GM23338 (cell line): ENCODE measurements at regions not wholly inside any gene's neighbourhood (a gene's known extent, or its start where the extent isn't known, plus 50 kb on each side); places are given as distances from the start of the nearest gene placed in this dataset.

Experiments
- ATAC-seq: fragments of 200-7000 bp; cut with Tn5 transposase; 3 replicates; pipeline ENCODE4 v1.9.1; 2020
- DNase-seq: peaks from one replicate; pipeline ENCODE4 v3.0.0-alpha.2; 2015; ENCODE audit warnings: low spot score
- H2AFZ ChIP-seq: fragments of 200-600 bp; sonication (generic); 2 replicates; pipeline ENCODE4 v1.8.0; 2016; ENCODE audit warnings: antibody characterized with exemption, mild to moderate bottlenecking, moderate library complexity
- H3F3A ChIP-seq: fragments of 200-600 bp; sonication (generic); replicated peaks from 2 replicates; pipeline ENCODE4 v1.8.0; 2017; ENCODE audit warnings: antibody characterized with exemption, mixed run types, low read depth
- H3K27ac ChIP-seq: fragments of 200-600 bp; sonication (generic); 2 replicates; pipeline ENCODE4 v1.6.1; 2016; ENCODE audit warnings: low read depth
- H3K27me3 ChIP-seq: fragments of 200-600 bp; sonication (generic); 2 replicates; pipeline ENCODE4 v1.8.0; 2016; ENCODE audit warnings: mild to moderate bottlenecking, mixed run types, moderate library complexity; ENCODE audit not compliant: insufficient read depth
- H3K36me3 ChIP-seq: fragments of 200-600 bp; sonication (generic); 2 replicates; pipeline ENCODE4 v1.8.0; 2016; ENCODE audit warnings: mild to moderate bottlenecking; ENCODE audit not compliant: insufficient read depth
- H3K4me1 ChIP-seq: fragments of 200-600 bp; sonication (generic); 2 replicates; pipeline ENCODE4 v1.8.0; 2016; ENCODE audit warnings: mild to moderate bottlenecking, moderate library complexity; ENCODE audit not compliant: insufficient read depth
- H3K4me2 ChIP-seq: fragments of 200-600 bp; sonication (generic); 2 replicates; pipeline ENCODE4 v1.7.1; 2017; ENCODE audit warnings: mixed run types
- H3K4me3 ChIP-seq: fragments of 200-600 bp; sonication (generic); 2 replicates; pipeline ENCODE4 v1.6.1; 2016; ENCODE audit warnings: mixed run types
- H3K79me2 ChIP-seq: fragments of 200-600 bp; sonication (generic); replicated peaks from 2 replicates; pipeline ENCODE4 v1.8.0; 2017; ENCODE audit warnings: mild to moderate bottlenecking; ENCODE audit not compliant: insufficient read depth
- H3K9me2 ChIP-seq: fragments of 200-600 bp; sonication (generic); 2 replicates; pipeline ENCODE4 v1.8.0; 2017; ENCODE audit not compliant: insufficient read depth
- H4K20me1 ChIP-seq: fragments of 200-600 bp; sonication (generic); replicated peaks from 2 replicates; pipeline ENCODE4 v1.8.0; 2017; ENCODE audit warnings: mild to moderate bottlenecking; ENCODE audit not compliant: insufficient read depth
- H3K27ac Mint-ChIP-seq: 2 replicates; pipeline ENCODE4 v1.8.0; 2020; ENCODE audit warnings: inconsistent platforms, mild to moderate bottlenecking, moderate library complexity, mixed read lengths
- H3K27me3 Mint-ChIP-seq: 3 replicates; pipeline ENCODE4 v1.8.0; 2022; ENCODE audit warnings: low read depth, mild to moderate bottlenecking, moderate library complexity, mixed read lengths, inconsistent platforms; ENCODE audit not compliant: insufficient read depth, poor library complexity
- H3K36me3 Mint-ChIP-seq: 3 replicates; pipeline ENCODE4 v1.8.0; 2021; ENCODE audit warnings: low read depth, mild to moderate bottlenecking, inconsistent platforms, moderate library complexity, mixed read lengths
- H3K4me1 Mint-ChIP-seq: 3 replicates; pipeline ENCODE4 v1.8.0; 2020; ENCODE audit warnings: mild to moderate bottlenecking, inconsistent platforms, mixed read lengths
- H3K4me3 Mint-ChIP-seq: 3 replicates; pipeline ENCODE4 v1.8.0; 2021; ENCODE audit warnings: moderate library complexity, mild to moderate bottlenecking, inconsistent platforms, mixed read lengths
- H3K9me3 Mint-ChIP-seq: 3 replicates; pipeline ENCODE4 v1.8.0; 2020; ENCODE audit warnings: moderate library complexity, mild to moderate bottlenecking, inconsistent platforms, mixed read lengths
- EZH2 ChIP-seq: fragments of 200-600 bp; sonication (generic); IDR thresholded peaks from one replicate; pipeline ENCODE4 v1.8.0; 2017; ENCODE audit warnings: antibody characterized with exemption, mild to moderate bottlenecking, low read depth; ENCODE audit not compliant: unreplicated experiment
- JUNB ChIP-seq: IDR thresholded peaks from one replicate; pipeline ENCODE4 v1.6.1; 2016; ENCODE audit warnings: antibody characterized with exemption; ENCODE audit not compliant: unreplicated experiment
- ZNF114 ChIP-seq: fragments of 250-450 bp; sonication (Bioruptor Pico); IDR thresholded peaks from 2 replicates; pipeline ENCODE4 v1.5.0; 2020; ENCODE audit warnings: mild to moderate bottlenecking, moderate library complexity
- TF ChIP-seq, protein P1 (sequence below): IDR thresholded peaks from one replicate; pipeline ENCODE4 v1.6.1; 2018; ENCODE audit warnings: antibody characterized with exemption; ENCODE audit not compliant: unreplicated experiment
- TF ChIP-seq, protein P2 (sequence below): fragments of 250-450 bp; sonication (Bioruptor Pico); IDR thresholded peaks from 2 replicates; pipeline ENCODE4 v1.5.0; 2020; ENCODE audit warnings: mild to moderate bottlenecking, moderate library complexity
- TF ChIP-seq, protein P3 (sequence below): IDR thresholded peaks from 2 replicates; pipeline ENCODE4 v1.6.1; 2016; ENCODE audit warnings: antibody characterized with exemption

DNA sequence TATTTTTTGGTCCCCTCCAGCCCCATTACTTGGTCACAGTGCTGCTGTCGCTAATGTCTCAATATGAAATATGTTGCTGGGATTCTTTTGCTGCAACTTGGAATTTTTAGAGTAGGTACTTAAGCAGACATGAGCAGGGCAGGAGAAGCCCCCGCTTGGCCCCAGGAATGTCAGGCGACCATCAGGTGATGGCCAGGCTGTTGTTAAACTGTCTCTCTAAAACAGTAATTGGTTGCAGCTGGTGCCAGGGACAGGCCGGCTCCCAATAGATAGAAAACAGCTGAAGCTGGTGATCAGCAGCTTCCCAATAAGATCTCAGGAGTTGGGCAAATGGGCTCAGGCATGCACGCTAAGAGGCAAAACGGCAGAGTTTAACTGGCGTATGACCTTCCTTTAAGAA lies 329.9 kb upstream of the TBL1XR1 start:
- ATAC-seq (no peak), DNase-seq (no peak)
- no peaks in the 10 kb centered on the region for H3K79me2 ChIP-seq
- Mint-ChIP-seq H3K27me3 (no peaks in the 10 kb centered on the region), H3K9me3 (no peaks in the 10 kb centered on the region; the same call in 2 of the 3 replicates), H3K27ac (no peak overlapping the region), H3K4me3 (no peak overlapping the region), H3K4me1 (peaks cover 1% of the 10 kb centered on the region; the same call in 1 of the 3 replicates), H3K36me3 (no peaks in the 10 kb centered on the region)
- H2AFZ ChIP-seq: no peak overlapping the region; the same call in none of the 2 replicates
- no peak overlapping the region for H3K4me3 ChIP-seq
- no peak overlapping the region for H3K27ac ChIP-seq
- TF ChIP-seq, protein P1, sequence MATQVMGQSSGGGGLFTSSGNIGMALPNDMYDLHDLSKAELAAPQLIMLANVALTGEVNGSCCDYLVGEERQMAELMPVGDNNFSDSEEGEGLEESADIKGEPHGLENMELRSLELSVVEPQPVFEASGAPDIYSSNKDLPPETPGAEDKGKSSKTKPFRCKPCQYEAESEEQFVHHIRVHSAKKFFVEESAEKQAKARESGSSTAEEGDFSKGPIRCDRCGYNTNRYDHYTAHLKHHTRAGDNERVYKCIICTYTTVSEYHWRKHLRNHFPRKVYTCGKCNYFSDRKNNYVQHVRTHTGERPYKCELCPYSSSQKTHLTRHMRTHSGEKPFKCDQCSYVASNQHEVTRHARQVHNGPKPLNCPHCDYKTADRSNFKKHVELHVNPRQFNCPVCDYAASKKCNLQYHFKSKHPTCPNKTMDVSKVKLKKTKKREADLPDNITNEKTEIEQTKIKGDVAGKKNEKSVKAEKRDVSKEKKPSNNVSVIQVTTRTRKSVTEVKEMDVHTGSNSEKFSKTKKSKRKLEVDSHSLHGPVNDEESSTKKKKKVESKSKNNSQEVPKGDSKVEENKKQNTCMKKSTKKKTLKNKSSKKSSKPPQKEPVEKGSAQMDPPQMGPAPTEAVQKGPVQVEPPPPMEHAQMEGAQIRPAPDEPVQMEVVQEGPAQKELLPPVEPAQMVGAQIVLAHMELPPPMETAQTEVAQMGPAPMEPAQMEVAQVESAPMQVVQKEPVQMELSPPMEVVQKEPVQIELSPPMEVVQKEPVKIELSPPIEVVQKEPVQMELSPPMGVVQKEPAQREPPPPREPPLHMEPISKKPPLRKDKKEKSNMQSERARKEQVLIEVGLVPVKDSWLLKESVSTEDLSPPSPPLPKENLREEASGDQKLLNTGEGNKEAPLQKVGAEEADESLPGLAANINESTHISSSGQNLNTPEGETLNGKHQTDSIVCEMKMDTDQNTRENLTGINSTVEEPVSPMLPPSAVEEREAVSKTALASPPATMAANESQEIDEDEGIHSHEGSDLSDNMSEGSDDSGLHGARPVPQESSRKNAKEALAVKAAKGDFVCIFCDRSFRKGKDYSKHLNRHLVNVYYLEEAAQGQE: no peak
- TF ChIP-seq EZH2: no peak
- TF ChIP-seq, protein P2, sequence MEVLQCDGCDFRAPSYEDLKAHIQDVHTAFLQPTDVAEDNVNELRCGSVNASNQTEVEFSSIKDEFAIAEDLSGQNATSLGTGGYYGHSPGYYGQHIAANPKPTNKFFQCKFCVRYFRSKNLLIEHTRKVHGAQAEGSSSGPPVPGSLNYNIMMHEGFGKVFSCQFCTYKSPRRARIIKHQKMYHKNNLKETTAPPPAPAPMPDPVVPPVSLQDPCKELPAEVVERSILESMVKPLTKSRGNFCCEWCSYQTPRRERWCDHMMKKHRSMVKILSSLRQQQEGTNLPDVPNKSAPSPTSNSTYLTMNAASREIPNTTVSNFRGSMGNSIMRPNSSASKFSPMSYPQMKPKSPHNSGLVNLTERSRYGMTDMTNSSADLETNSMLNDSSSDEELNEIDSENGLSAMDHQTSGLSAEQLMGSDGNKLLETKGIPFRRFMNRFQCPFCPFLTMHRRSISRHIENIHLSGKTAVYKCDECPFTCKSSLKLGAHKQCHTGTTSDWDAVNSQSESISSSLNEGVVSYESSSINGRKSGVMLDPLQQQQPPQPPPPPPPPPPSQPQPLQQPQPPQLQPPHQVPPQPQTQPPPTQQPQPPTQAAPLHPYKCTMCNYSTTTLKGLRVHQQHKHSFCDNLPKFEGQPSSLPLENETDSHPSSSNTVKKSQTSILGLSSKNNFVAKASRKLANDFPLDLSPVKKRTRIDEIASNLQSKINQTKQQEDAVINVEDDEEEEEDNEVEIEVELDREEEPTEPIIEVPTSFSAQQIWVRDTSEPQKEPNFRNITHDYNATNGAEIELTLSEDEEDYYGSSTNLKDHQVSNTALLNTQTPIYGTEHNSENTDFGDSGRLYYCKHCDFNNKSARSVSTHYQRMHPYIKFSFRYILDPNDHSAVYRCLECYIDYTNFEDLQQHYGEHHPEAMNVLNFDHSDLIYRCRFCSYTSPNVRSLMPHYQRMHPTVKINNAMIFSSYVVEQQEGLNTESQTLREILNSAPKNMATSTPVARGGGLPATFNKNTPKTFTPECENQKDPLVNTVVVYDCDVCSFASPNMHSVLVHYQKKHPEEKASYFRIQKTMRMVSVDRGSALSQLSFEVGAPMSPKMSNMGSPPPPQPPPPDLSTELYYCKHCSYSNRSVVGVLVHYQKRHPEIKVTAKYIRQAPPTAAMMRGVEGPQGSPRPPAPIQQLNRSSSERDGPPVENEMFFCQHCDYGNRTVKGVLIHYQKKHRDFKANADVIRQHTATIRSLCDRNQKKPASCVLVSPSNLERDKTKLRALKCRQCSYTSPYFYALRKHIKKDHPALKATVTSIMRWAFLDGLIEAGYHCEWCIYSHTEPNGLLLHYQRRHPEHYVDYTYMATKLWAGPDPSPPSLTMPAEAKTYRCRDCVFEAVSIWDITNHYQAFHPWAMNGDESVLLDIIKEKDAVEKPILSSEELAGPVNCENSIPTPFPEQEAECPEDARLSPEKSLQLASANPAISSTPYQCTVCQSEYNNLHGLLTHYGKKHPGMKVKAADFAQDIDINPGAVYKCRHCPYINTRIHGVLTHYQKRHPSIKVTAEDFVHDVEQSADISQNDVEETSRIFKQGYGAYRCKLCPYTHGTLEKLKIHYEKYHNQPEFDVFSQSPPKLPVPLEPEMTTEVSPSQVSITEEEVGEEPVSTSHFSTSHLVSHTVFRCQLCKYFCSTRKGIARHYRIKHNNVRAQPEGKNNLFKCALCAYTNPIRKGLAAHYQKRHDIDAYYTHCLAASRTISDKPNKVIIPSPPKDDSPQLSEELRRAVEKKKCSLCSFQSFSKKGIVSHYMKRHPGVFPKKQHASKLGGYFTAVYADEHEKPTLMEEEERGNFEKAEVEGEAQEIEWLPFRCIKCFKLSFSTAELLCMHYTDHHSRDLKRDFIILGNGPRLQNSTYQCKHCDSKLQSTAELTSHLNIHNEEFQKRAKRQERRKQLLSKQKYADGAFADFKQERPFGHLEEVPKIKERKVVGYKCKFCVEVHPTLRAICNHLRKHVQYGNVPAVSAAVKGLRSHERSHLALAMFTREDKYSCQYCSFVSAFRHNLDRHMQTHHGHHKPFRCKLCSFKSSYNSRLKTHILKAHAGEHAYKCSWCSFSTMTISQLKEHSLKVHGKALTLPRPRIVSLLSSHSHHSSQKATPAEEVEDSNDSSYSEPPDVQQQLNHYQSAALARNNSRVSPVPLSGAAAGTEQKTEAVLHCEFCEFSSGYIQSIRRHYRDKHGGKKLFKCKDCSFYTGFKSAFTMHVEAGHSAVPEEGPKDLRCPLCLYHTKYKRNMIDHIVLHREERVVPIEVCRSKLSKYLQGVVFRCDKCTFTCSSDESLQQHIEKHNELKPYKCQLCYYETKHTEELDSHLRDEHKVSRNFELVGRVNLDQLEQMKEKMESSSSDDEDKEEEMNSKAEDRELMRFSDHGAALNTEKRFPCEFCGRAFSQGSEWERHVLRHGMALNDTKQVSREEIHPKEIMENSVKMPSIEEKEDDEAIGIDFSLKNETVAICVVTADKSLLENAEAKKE (CRISPR knock-in tag): no peak
- no peak for TF ChIP-seq ZNF114 (CRISPR knock-in tag)
- TF ChIP-seq JUNB: no peak
- TF ChIP-seq, protein P3, sequence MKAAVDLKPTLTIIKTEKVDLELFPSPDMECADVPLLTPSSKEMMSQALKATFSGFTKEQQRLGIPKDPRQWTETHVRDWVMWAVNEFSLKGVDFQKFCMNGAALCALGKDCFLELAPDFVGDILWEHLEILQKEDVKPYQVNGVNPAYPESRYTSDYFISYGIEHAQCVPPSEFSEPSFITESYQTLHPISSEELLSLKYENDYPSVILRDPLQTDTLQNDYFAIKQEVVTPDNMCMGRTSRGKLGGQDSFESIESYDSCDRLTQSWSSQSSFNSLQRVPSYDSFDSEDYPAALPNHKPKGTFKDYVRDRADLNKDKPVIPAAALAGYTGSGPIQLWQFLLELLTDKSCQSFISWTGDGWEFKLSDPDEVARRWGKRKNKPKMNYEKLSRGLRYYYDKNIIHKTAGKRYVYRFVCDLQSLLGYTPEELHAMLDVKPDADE: no peak
- no peaks in the 10 kb centered on the region for H3K36me3 ChIP-seq
- H3K4me1 ChIP-seq: no peaks in the 10 kb centered on the region
- no peaks in the 10 kb centered on the region for H4K20me1 ChIP-seq
- no peaks in the 10 kb centered on the region for H3F3A ChIP-seq
- H3K4me2 ChIP-seq: no peak overlapping the region
- H3K27me3 ChIP-seq: no peaks in the 10 kb centered on the region
- H3K9me2 ChIP-seq: no peaks in the 10 kb centered on the region
